Natural killer cell (primary cell): ENCODE measurements at regions not wholly inside any gene's neighbourhood (a gene's known extent, or its start where the extent isn't known, plus 50 kb on each side); places are given as distances from the start of the nearest gene placed in this dataset.
A peak's percentile ranks its signal among the peaks of the same experiment; 100 is the strongest.
"Not testable (repeated sequence)": the region's sequence is repeated elsewhere in the genome, so short reads cannot be mapped to it uniquely, and the experiment has no call there.

ENCODE experiments used
- ATAC-seq, 3 donors: fragments of 150-1000 bp in 2 of 3; fragments of 200-7000 bp in 1 of 3; cut with Tn5 transposase; 1 replicate in 1 of 3; 2 replicates in 2 of 3; pipeline ENCODE4 v1.10.0; 2021; ENCODE audit warnings: mild to moderate bottlenecking in 2 of 3, moderate library complexity in 2 of 3
- DNase-seq, 2 donors: peaks; one replicate each; pipeline versions ENCODE4 v3.0.0 to v3.0.0-alpha.2; 2013 to 2021; ENCODE audit warnings: mixed read lengths in 1 of 2
- H3K27ac ChIP-seq: one replicate; pipeline ENCODE4 v1.5.1; 2013; ENCODE audit warnings: mild to moderate bottlenecking, low read length
- H3K27me3 ChIP-seq: one replicate; pipeline ENCODE4 v1.6.1; 2013; ENCODE audit warnings: low read length; ENCODE audit not compliant: control insufficient read depth, insufficient read depth
- H3K36me3 ChIP-seq: one replicate; pipeline ENCODE4 v1.6.1; 2013; ENCODE audit warnings: low read length; ENCODE audit not compliant: control insufficient read depth, insufficient read depth
- H3K4me1 ChIP-seq: one replicate; pipeline ENCODE4 v1.6.1; 2013; ENCODE audit warnings: low read length; ENCODE audit not compliant: control insufficient read depth, insufficient read depth
- H3K4me3 ChIP-seq: one replicate; pipeline ENCODE4 v1.5.1; 2013; ENCODE audit warnings: low read length
- H3K9me3 ChIP-seq: one replicate; pipeline ENCODE4 v1.6.1; 2013; ENCODE audit warnings: low read length; ENCODE audit not compliant: control insufficient read depth, insufficient read depth
- H3K27ac Mint-ChIP-seq, 2 donors: one replicate each; pipeline ENCODE4 v1.8.0; 2022; ENCODE audit warnings: mild to moderate bottlenecking in 2 of 2, mixed read lengths in 2 of 2, moderate library complexity in 1 of 2
- H3K27me3 Mint-ChIP-seq, 2 donors: one replicate each; pipeline ENCODE4 v1.8.0; 2022; ENCODE audit warnings: low read depth in 2 of 2, mixed read lengths in 2 of 2
- H3K36me3 Mint-ChIP-seq: one replicate; pipeline ENCODE4 v1.8.0; 2022; ENCODE audit warnings: mixed read lengths
- H3K4me1 Mint-ChIP-seq, 2 donors: one replicate each; pipeline ENCODE4 v1.8.0; 2022; ENCODE audit warnings: mixed read lengths in 2 of 2
- H3K4me3 Mint-ChIP-seq: one replicate; pipeline ENCODE4 v1.8.0; 2022; ENCODE audit warnings: mild to moderate bottlenecking, moderate library complexity, mixed read lengths
- H3K9me3 Mint-ChIP-seq, 2 donors: one replicate each; pipeline ENCODE4 v1.8.0; 2022; ENCODE audit warnings: mixed read lengths in 2 of 2
- WGBS: methylation state at CpG from one replicate; pipeline ENCODE4 v1.1.7; 2013; ENCODE audit warnings: missing lambda C conversion rate; ENCODE audit not compliant: insufficient coverage; 5-methylcytosine and 5-hydroxymethylcytosine counted together
- intact Hi-C: fragments of 100-400 bp; cut with micrococcal nuclease; formaldehyde crosslinking; loops from one replicate; pipeline ENCODE4 v1.14.2; 2022
- TF ChIP-seq, protein P1 (sequence below): fragments of 200-600 bp; IDR thresholded peaks from one replicate; pipeline ENCODE4 v1.8.0; 2022; ENCODE audit warnings: antibody characterized with exemption

DNA sequence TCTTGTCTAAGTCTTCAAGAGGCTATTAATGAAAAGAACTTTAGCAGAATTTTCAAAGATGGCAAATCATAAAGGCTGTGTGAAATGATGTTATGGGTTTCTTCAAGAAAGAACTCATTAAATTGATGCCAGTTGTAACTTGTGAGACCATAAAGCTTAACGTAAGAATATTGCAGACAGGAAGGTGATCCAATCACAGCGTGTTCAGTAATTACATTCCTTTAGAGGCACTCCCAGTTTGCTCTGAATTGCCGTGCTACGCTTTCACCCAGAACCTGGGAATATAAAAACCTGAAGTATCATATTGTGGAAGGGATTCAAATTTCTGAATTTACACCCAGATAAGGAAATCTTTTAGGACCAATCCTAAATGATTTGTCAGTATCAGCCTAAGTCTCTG is 64.1 kb upstream of the ITGB1 start:
- intact Hi-C loops, result no loop called here
- Histone ChIP-seq H3K9me3 (no peaks in the 10 kb centered on the region), H3K36me3 (no peaks in the 10 kb centered on the region), H3K27me3 (no peaks in the 10 kb centered on the region), H3K4me3 (no peak overlapping the region), H3K27ac (no peak overlapping the region), H3K4me1 (peaks cover 15% of the 10 kb centered on the region)
- no peak for ATAC-seq
- H3K36me3 Mint-ChIP-seq, result no peaks in the 10 kb centered on the region
- H3K27ac Mint-ChIP-seq, result no peak overlapping the region
- no peaks in the 10 kb centered on the region for H3K9me3 Mint-ChIP-seq
- H3K4me1 Mint-ChIP-seq, result peaks cover 32% of the 10 kb centered on the region in 2 donors
- H3K27me3 Mint-ChIP-seq, result no peaks in the 10 kb centered on the region
- TF ChIP-seq, protein P1, sequence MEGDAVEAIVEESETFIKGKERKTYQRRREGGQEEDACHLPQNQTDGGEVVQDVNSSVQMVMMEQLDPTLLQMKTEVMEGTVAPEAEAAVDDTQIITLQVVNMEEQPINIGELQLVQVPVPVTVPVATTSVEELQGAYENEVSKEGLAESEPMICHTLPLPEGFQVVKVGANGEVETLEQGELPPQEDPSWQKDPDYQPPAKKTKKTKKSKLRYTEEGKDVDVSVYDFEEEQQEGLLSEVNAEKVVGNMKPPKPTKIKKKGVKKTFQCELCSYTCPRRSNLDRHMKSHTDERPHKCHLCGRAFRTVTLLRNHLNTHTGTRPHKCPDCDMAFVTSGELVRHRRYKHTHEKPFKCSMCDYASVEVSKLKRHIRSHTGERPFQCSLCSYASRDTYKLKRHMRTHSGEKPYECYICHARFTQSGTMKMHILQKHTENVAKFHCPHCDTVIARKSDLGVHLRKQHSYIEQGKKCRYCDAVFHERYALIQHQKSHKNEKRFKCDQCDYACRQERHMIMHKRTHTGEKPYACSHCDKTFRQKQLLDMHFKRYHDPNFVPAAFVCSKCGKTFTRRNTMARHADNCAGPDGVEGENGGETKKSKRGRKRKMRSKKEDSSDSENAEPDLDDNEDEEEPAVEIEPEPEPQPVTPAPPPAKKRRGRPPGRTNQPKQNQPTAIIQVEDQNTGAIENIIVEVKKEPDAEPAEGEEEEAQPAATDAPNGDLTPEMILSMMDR, result no peak
- H3K4me3 Mint-ChIP-seq, result no peak overlapping the region
- WGBS, result 93% methylated on average over 4 of the region's 4 CpGs
- no peak for DNase-seq

DNA sequence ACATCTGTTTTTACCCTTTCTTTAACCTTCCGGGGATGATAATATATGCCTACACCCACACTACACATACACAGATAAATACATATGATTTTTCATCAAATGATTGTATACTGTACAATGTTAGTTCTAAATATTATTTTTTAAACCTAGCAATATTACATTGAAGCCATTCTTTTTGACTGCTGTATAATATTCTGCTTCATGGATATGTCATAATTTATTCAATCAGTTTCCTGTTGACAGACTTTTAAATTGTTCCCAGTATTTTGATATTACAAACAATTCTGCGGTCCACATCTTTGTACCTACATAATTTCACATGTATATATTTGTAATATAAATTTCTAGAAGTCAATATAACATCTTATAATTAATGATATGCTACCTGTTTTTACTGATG is 59.0 kb upstream of the ITGB1 start:
- Mint-ChIP-seq H3K4me3 (no peak overlapping the region), H3K9me3 (no peaks in the 10 kb centered on the region), H3K27me3 (no peaks in the 10 kb centered on the region), H3K4me1 (peaks cover 4% of the 10 kb centered on the region in 2 donors), H3K27ac (no peak overlapping the region), H3K36me3 (no peaks in the 10 kb centered on the region)
- no peak overlapping the region for H3K27ac ChIP-seq
- TF ChIP-seq, protein P1, result no peak
- H3K9me3 ChIP-seq, result no peaks in the 10 kb centered on the region
- H3K4me1 ChIP-seq, result peaks cover 2% of the 10 kb centered on the region
- ATAC-seq, result no peak
- WGBS, result 100% methylated on average over 1 of the region's 2 CpGs
- no peak overlapping the region for H3K4me3 ChIP-seq
- DNase-seq, result no peak
- no peaks in the 10 kb centered on the region for H3K36me3 ChIP-seq
- intact Hi-C loops, result no loop called here
- H3K27me3 ChIP-seq, result no peaks in the 10 kb centered on the region

DNA sequence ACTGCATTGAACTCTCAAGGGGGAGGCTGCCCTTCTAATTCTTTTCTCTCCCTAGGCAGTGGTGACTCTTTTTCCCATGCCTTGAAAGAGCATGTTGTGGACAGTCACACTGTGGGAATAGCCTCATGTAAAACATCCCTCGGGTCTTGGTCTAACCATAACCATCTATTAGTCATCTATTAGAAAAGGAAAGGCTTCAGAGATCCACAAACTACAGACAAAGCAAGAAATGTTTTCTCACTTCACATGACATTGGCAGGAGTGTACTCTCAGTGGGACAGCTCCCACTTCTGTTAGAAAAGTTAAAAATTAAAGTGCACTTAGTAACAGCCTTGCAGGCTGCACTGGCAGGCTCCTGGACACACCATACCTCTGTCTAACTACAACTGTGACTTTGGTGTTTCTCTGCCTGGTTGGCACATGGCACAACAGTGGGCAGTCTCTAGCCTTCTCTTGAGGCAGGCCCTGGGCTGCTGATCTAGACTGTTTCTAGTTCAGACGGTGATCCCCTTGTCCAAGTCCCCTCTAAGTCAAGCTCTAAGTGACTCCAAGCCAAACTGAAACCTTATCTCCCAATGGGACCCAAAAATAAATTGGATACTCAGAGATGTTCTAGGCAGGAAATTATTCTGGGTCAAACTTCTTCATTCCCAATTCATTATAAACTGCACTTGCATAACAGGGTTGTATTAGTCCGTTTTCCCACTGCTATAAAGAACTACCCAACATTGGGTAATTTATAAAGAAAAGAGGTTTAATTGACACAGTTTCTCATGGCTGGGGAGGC is 57.9 kb upstream of the ITGB1 start:
- H3K36me3 Mint-ChIP-seq, result no peaks in the 10 kb centered on the region
- intact Hi-C loops, result no loop called here
- Histone ChIP-seq H3K4me3 (no peak overlapping the region), H3K27me3 (no peaks in the 10 kb centered on the region), H3K36me3 (no peaks in the 10 kb centered on the region), H3K9me3 (no peaks in the 10 kb centered on the region), H3K27ac (no peak overlapping the region), H3K4me1 (peaks cover 4% of the 10 kb centered on the region)
- no peak for DNase-seq
- 85% methylated on average over 2 of the region's 3 CpGs for WGBS
- peaks cover 13 to 14% of the 10 kb centered on the region in 2 donors for H3K4me1 Mint-ChIP-seq
- no peak overlapping the region for H3K4me3 Mint-ChIP-seq
- H3K9me3 Mint-ChIP-seq, result no peaks in the 10 kb centered on the region
- TF ChIP-seq, protein P1, result no peak
- no peaks in the 10 kb centered on the region for H3K27me3 Mint-ChIP-seq
- no peak overlapping the region for H3K27ac Mint-ChIP-seq
- ATAC-seq, result peak in 1 of 3 donors; percentile 24

DNA sequence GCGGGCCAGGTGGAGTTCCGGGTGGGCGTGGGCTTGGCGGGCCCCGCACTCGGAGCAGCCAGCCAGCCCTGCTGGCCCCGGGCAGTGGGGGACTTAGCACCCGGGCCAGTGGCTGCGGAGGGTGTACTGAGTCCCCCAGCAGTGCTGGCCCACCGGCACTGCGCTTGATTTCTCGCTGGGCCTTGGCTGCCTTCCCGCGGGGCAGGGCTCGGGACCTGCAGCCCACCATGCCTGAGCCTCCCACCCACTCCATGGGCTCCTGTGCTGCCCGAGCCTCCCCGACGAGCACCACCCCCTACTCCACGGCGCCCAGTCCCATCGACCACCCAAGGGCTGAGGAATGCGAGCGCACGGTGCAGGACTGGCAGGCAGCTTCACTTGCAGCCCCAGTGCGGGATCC is 55.3 kb upstream of the ITGB1 start:
- H3K9me3 Mint-ChIP-seq, H3K27ac Mint-ChIP-seq, intact Hi-C loops, H3K4me3 ChIP-seq, DNase-seq, H3K36me3 Mint-ChIP-seq, ATAC-seq, H3K27me3 Mint-ChIP-seq, H3K27ac ChIP-seq, H3K27me3 ChIP-seq, H3K36me3 ChIP-seq, H3K9me3 ChIP-seq, H3K4me3 Mint-ChIP-seq: not testable (repeated sequence)
- 98% methylated on average over 18 of the region's 25 CpGs for WGBS
- peaks cover 38 to 39% of the 10 kb centered on the region in 2 donors for H3K4me1 Mint-ChIP-seq
- H3K4me1 ChIP-seq, result peaks cover 22% of the 10 kb centered on the region
